Stimulated activated CD8-positive, alpha-beta memory T cell treated with anti-CD3 and anti-CD28 coated beads, Interleukin-15, amount 100 ng/mL, for 48 hours (primary cell): ENCODE measurements at regions not wholly inside any gene's neighbourhood (a gene's known extent, or its start where the extent isn't known, plus 50 kb on each side); places are given as distances from the start of the nearest gene placed in this dataset.

Experiments
- DNase-seq, 2 donors: peaks; one replicate each; pipeline ENCODE4 v3.0.0-alpha.2; 2020; ENCODE audit warnings: low read depth in 2 of 2

- DNase-seq = no peak
Measured at GRCh38 chr6:121999456-122000065, 399.9 kb upstream of the HSF2 start.

- DNase-seq = no peak
Measured at GRCh38 chr6:122005661-122006060, 393.8 kb upstream of the HSF2 start.

GRCh38 chr6:122007339-122007738, 392.1 kb upstream of the HSF2 start:
- no peak for DNase-seq

GRCh38 chr6:122008101-122008999, 391.1 kb upstream of the HSF2 start:
- DNase-seq = no peak

GRCh38 chr6:122009000-122009350, 390.5 kb upstream of the HSF2 start:
- DNase-seq = no peak

GRCh38 chr6:122012578-122012977, 386.9 kb upstream of the HSF2 start:
- DNase-seq = no peak

- DNase-seq = no peak
Measured at GRCh38 chr6:122014961-122015360, 384.5 kb upstream of the HSF2 start.

GRCh38 chr6:122020588-122021264, 378.7 kb upstream of the HSF2 start:
- no peak for DNase-seq

GRCh38 chr6:122025104-122025503, 374.3 kb upstream of the HSF2 start:
- no peak for DNase-seq

GRCh38 chr6:122026582-122027369, 372.7 kb upstream of the HSF2 start:
- no peak for DNase-seq

GRCh38 chr6:122028933-122029522, 370.4 kb upstream of the HSF2 start:
- DNase-seq = no peak

GRCh38 chr6:122033564-122034181, 365.8 kb upstream of the HSF2 start:
- no peak for DNase-seq

GRCh38 chr6:122035173-122035572, 364.3 kb upstream of the HSF2 start:
- no peak for DNase-seq

- DNase-seq = no peak
Measured at GRCh38 chr6:122040261-122040660, 359.2 kb upstream of the HSF2 start.

GRCh38 chr6:122042380-122042779, 357.1 kb upstream of the HSF2 start:
- DNase-seq = no peak

GRCh38 chr6:122042960-122043735, 356.3 kb upstream of the HSF2 start:
- DNase-seq = no peak

GRCh38 chr6:122048570-122048969, 350.9 kb upstream of the HSF2 start:
- DNase-seq = no peak

- no peak for DNase-seq
Measured at GRCh38 chr6:122049341-122049740, 350.1 kb upstream of the HSF2 start.

GRCh38 chr6:122050242-122050755, 349.2 kb upstream of the HSF2 start:
- DNase-seq = no peak

GRCh38 chr6:122052346-122052900, 347.0 kb upstream of the HSF2 start:
- DNase-seq = no peak
